GM06990 (cell line): ENCODE measurements at regions not wholly inside any gene's neighbourhood (a gene's known extent, or its start where the extent isn't known, plus 50 kb on each side); places are given as distances from the start of the nearest gene placed in this dataset.

Experiments used
- DNase-seq: peaks from one replicate; pipeline ENCODE4 v3.0.0-alpha.2; 2011; ENCODE audit not compliant: insufficient read length; ENCODE audit errors: extremely low read depth
- H3K27me3 ChIP-seq: replicated peaks from 2 replicates; pipeline ENCODE4 v1.6.0; 2011; ENCODE audit warnings: low read length; ENCODE audit not compliant: control insufficient read depth, insufficient read depth
- H3K36me3 ChIP-seq: 2 replicates; pipeline ENCODE4 v1.5.1; 2011; ENCODE audit warnings: low read length; ENCODE audit not compliant: control insufficient read depth, insufficient read depth
- H3K4me3 ChIP-seq: replicated peaks from 2 replicates; pipeline ENCODE4 v1.5.1; 2011; ENCODE audit warnings: low read depth, mild to moderate bottlenecking, control low read depth, low read length
- CTCF ChIP-seq: IDR thresholded peaks from 2 replicates; pipeline ENCODE4 v1.5.1; 2011; ENCODE audit warnings: low read length, control low read depth, mild to moderate bottlenecking, inconsistent platforms; ENCODE audit not compliant: insufficient read depth, poor library complexity, severe bottlenecking

- no peak for DNase-seq
- no peak for TF ChIP-seq CTCF
- Histone ChIP-seq H3K4me3 (no peak overlapping the region), H3K36me3 (no peaks in the 10 kb centered on the region), H3K27me3 (no peaks in the 10 kb centered on the region)
Measured at GRCh38 chr2:18290386-18290785, 270.1 kb downstream of the RDH14 start.

- H3K36me3 ChIP-seq, result no peaks in the 10 kb centered on the region
- no peak for DNase-seq
- no peak overlapping the region for H3K4me3 ChIP-seq
- no peak for TF ChIP-seq CTCF
- no peaks in the 10 kb centered on the region for H3K27me3 ChIP-seq
Measured at GRCh38 chr2:18286897-18287296, 273.6 kb downstream of the RDH14 start.

GRCh38 chr2:18284331-18284730, 276.1 kb downstream of the RDH14 start:
- no peak for TF ChIP-seq CTCF
- no peaks in the 10 kb centered on the region for H3K36me3 ChIP-seq
- DNase-seq, result no peak
- H3K27me3 ChIP-seq, result no peaks in the 10 kb centered on the region
- no peak overlapping the region for H3K4me3 ChIP-seq

- no peaks in the 10 kb centered on the region for H3K36me3 ChIP-seq
- no peak for DNase-seq
- no peak for TF ChIP-seq CTCF
Measured at GRCh38 chr2:18282026-18282425, 278.4 kb downstream of the RDH14 start.

GRCh38 chr2:18276583-18277075, 283.8 kb downstream of the RDH14 start:
- Histone ChIP-seq H3K36me3 (no peaks in the 10 kb centered on the region), H3K27me3 (no peaks in the 10 kb centered on the region), H3K4me3 (no peak overlapping the region)
- no peak for DNase-seq
- no peak for TF ChIP-seq CTCF

More at GRCh38 chr2:18282026-18282425, 278.4 kb downstream of the RDH14 start:
- Histone ChIP-seq H3K4me3 (no peak overlapping the region), H3K27me3 (no peaks in the 10 kb centered on the region)

- H3K27me3 ChIP-seq, result no peaks in the 10 kb centered on the region
- TF ChIP-seq CTCF, result no peak
- no peaks in the 10 kb centered on the region for H3K36me3 ChIP-seq
- H3K4me3 ChIP-seq, result no peak overlapping the region
- no peak for DNase-seq
Measured at GRCh38 chr2:18273205-18273604, 287.2 kb downstream of the RDH14 start.
